GDM1 (cell line): ENCODE measurements at regions not wholly inside any gene's neighbourhood (a gene's known extent, or its start where the extent isn't known, plus 50 kb on each side); places are given as distances from the start of the nearest gene placed in this dataset.
"Not testable (repeated sequence)": the region's sequence is repeated elsewhere in the genome, so short reads cannot be mapped to it uniquely, and the experiment has no call there.

ENCODE experiments used
- DNase-seq: peaks from one replicate; lab custom pipeline; 2025; lab: John Stamatoyannopoulos, UW

- no peak for DNase-seq
These were observed 1353.1 kb downstream of the ZPLD1 start for GRCh38 chr3:103787879-103788278.

GRCh38 chr3:103791786-103792515 is 1357.1 kb downstream of the ZPLD1 start:
- no peak for DNase-seq

- DNase-seq, result no peak
These were observed 1359.8 kb downstream of the ZPLD1 start for GRCh38 chr3:103794656-103795055.

GRCh38 chr3:103796068-103796467 is 1361.3 kb downstream of the ZPLD1 start:
- no peak for DNase-seq

GRCh38 chr3:103803787-103804186 is 1369.0 kb downstream of the ZPLD1 start:
- no peak for DNase-seq

GRCh38 chr3:103810167-103810566 is 1375.4 kb downstream of the ZPLD1 start:
- DNase-seq, result no peak

- no peak for DNase-seq
These were observed 1379.1 kb downstream of the ZPLD1 start for GRCh38 chr3:103813955-103814354.

- no peak for DNase-seq
These were observed 1383.6 kb downstream of the ZPLD1 start for GRCh38 chr3:103818398-103818797.

GRCh38 chr3:103818800-103819199 is 1384.0 kb downstream of the ZPLD1 start:
- no peak for DNase-seq

- no peak for DNase-seq
These were observed 1390.8 kb downstream of the ZPLD1 start for GRCh38 chr3:103825586-103825985.

GRCh38 chr3:103829723-103830326 is 1395.0 kb downstream of the ZPLD1 start:
- no peak for DNase-seq

GRCh38 chr3:103847081-103848062 is 1412.6 kb downstream of the ZPLD1 start:
- DNase-seq, result no peak

GRCh38 chr3:103851793-103852192 is 1417.0 kb downstream of the ZPLD1 start:
- DNase-seq, result no peak

- DNase-seq, result no peak
These were observed 1427.6 kb downstream of the ZPLD1 start for GRCh38 chr3:103862415-103862814.

GRCh38 chr3:103863381-103863780 is 1428.6 kb downstream of the ZPLD1 start:
- no peak for DNase-seq

- no peak for DNase-seq
These were observed 1431.3 kb downstream of the ZPLD1 start for GRCh38 chr3:103866113-103866512.

- DNase-seq, result no peak
These were observed 1438.2 kb downstream of the ZPLD1 start for GRCh38 chr3:103873021-103873420.

GRCh38 chr3:103873897-103874545 is 1439.2 kb downstream of the ZPLD1 start:
- no peak for DNase-seq

GRCh38 chr3:103881809-103882208 is 1447.0 kb downstream of the ZPLD1 start:
- DNase-seq, result not testable (repeated sequence)

- DNase-seq, result no peak
These were observed 1454.9 kb downstream of the ZPLD1 start for GRCh38 chr3:103889675-103890074.

GRCh38 chr3:103894162-103894822 is 1459.5 kb downstream of the ZPLD1 start:
- no peak for DNase-seq

- no peak for DNase-seq
These were observed 1464.5 kb downstream of the ZPLD1 start for GRCh38 chr3:103899328-103899727.
